GM12878 (cell line): ENCODE measurements at regions not wholly inside any gene's neighbourhood (a gene's known extent, or its start where the extent isn't known, plus 50 kb on each side); places are given as distances from the start of the nearest gene placed in this dataset.

Experiments
- ATAC-seq: fragments of 200-7000 bp; cut with Tn5 transposase; 3 replicates; pipeline ENCODE4 v1.9.1; 2020; ENCODE audit warnings: mild to moderate bottlenecking, moderate library complexity
- BruUV-seq: library from RNA; stranded (reverse); fragments of 400-500 nt; replicated peaks from 2 replicates; lab custom pipeline; 2021; lab: Mats Ljungman, UMichigan
- CTCF ChIA-PET: fragments of 300-600 bp; sonication (Branson Sonifier 250); formaldehyde crosslinking; extraction: SDS; loops from one replicate; lab custom pipeline; 2021; ENCODE audit warnings: inconsistent platforms; lab: Yijun Ruan, JAX
- POLR2A ChIA-PET: fragments of 350-600 bp; formaldehyde crosslinking; extraction: SDS; loops from one replicate; lab custom pipeline; 2021; ENCODE audit warnings: inconsistent platforms; lab: Charles Lee
- RAD21 ChIA-PET: fragments of 300-600 bp; sonication (Branson Sonifier 250); formaldehyde crosslinking; loops from one replicate; lab custom pipeline; 2023; ENCODE audit warnings: antibody characterized with exemption; ENCODE audit not compliant: unreplicated experiment; lab: Charles Lee
- SMC1A ChIA-PET: fragments of 300-600 bp; sonication (Branson Sonifier 250); formaldehyde crosslinking; loops from one replicate; lab custom pipeline; 2023; ENCODE audit not compliant: unreplicated experiment, uncharacterized antibody; lab: Charles Lee
- DNase-seq: peaks from one replicate; pipeline ENCODE4 v3.0.0-alpha.2; 2011; ENCODE audit warnings: low read depth, low spot score
- FAIRE-seq: peaks from 3 replicates; lab custom pipeline; 2011; peaks lifted over from hg19 to GRCh38; lab: Jason Lieb, UNC
- H2AFZ ChIP-seq: 2 replicates; pipeline ENCODE4 v1.6.0; 2011; ENCODE audit warnings: low read depth, low read length, control low read depth; ENCODE audit not compliant: control insufficient read depth
- H3K27ac ChIP-seq: 2 replicates; pipeline ENCODE4 v1.5.1; 2011; ENCODE audit warnings: control low read depth; ENCODE audit not compliant: control insufficient read depth, insufficient read depth
- H3K27me3 ChIP-seq, 2 experiments: replicated peaks in 1 of 2; 2 replicates each; pipeline versions ENCODE4 v1.6.0 to v1.6.1; 2011; ENCODE audit warnings: low read length in 1 of 2; ENCODE audit not compliant: control insufficient read depth in 2 of 2, insufficient read depth in 2 of 2
- H3K36me3 ChIP-seq, 2 experiments: 2 replicates each; pipeline ENCODE4 v1.5.1; 2011; ENCODE audit warnings: low read length in 1 of 2; ENCODE audit not compliant: control insufficient read depth in 2 of 2, insufficient read depth in 2 of 2
- H3K4me1 ChIP-seq: 2 replicates; pipeline ENCODE4 v1.6.1; 2011; ENCODE audit warnings: mild to moderate bottlenecking, low read length, moderate library complexity, mixed read lengths; ENCODE audit not compliant: control insufficient read depth, insufficient read depth
- H3K4me2 ChIP-seq: 2 replicates; pipeline ENCODE4 v1.6.0; 2011; ENCODE audit warnings: control low read depth; ENCODE audit not compliant: control insufficient read depth, insufficient read depth
- H3K4me3 ChIP-seq: fragments of 200-600 bp; sonication (generic); 2 replicates; pipeline ENCODE4 v1.5.1; 2016
- H3K79me2 ChIP-seq: 2 replicates; pipeline ENCODE4 v1.6.0; 2011; ENCODE audit warnings: low read length; ENCODE audit not compliant: control insufficient read depth, insufficient read depth
- H3K9ac ChIP-seq: 2 replicates; pipeline ENCODE4 v1.8.0; 2011; ENCODE audit warnings: low read length, control low read depth, mixed read lengths; ENCODE audit not compliant: control insufficient read depth, insufficient read depth
- H3K9me3 ChIP-seq: replicated peaks from 3 replicates; pipeline ENCODE4 v1.5.1; 2011; ENCODE audit warnings: mild to moderate bottlenecking, low read length; ENCODE audit not compliant: control insufficient read depth, insufficient read depth
- H4K20me1 ChIP-seq: 2 replicates; pipeline ENCODE4 v1.6.0; 2011; ENCODE audit not compliant: control insufficient read depth, insufficient read depth
- CREM ChIP-seq: IDR thresholded peaks from 2 replicates; pipeline ENCODE4 v1.6.1; 2014; ENCODE audit warnings: antibody characterized with exemption, low read depth
- EED ChIP-seq: sonication (generic); IDR thresholded peaks from 2 replicates; pipeline ENCODE4 v1.6.1; 2016; ENCODE audit warnings: antibody characterized with exemption, low read depth
- HDAC6 ChIP-seq: fragments of 200-600 bp; sonication (generic); IDR thresholded peaks from one replicate; pipeline ENCODE4 v1.8.0; 2017; ENCODE audit warnings: antibody characterized with exemption; ENCODE audit not compliant: unreplicated experiment
- HDGF ChIP-seq: fragments of 450-650 bp; IDR thresholded peaks from 2 replicates; pipeline ENCODE4 v1.6.1; 2016; ENCODE audit warnings: antibody characterized with exemption
- IKZF2 ChIP-seq, 2 experiments: fragments of 450-650 bp; IDR thresholded peaks; 2 replicates each; pipeline ENCODE4 v1.6.1; 2017; ENCODE audit warnings: mild to moderate bottlenecking in 2 of 2, moderate library complexity in 2 of 2
- RB1 ChIP-seq: fragments of 450-650 bp; formaldehyde crosslinking; IDR thresholded peaks from 2 replicates; pipeline ENCODE4 v1.6.1; 2017; ENCODE audit warnings: mild to moderate bottlenecking, borderline replicate concordance
- SMAD1 ChIP-seq: fragments of 450-650 bp; IDR thresholded peaks from 2 replicates; pipeline ENCODE4 v1.6.1; 2018; ENCODE audit warnings: mild to moderate bottlenecking, low read depth; ENCODE audit not compliant: partially characterized antibody
- SPI1 ChIP-seq: IDR thresholded peaks from 2 replicates; pipeline ENCODE4 v1.6.1; 2011; ENCODE audit warnings: low read depth, mild to moderate bottlenecking, low read length, moderate library complexity, borderline replicate concordance; ENCODE audit not compliant: insufficient read depth
- STAT3 ChIP-seq: IDR thresholded peaks from 2 replicates; pipeline ENCODE4 v1.6.1; 2011; ENCODE audit warnings: low read depth, low read length, improper control_type of control experiment
- YY1 ChIP-seq: IDR thresholded peaks from 2 replicates; pipeline ENCODE4 v1.6.1; 2011; ENCODE audit warnings: low read depth, mild to moderate bottlenecking, low read length
- ZNF274 ChIP-seq: IDR thresholded peaks from one replicate; pipeline ENCODE4 v1.8.0; 2011; ENCODE audit not compliant: insufficient read length, insufficient read depth
- in situ Hi-C: fragments of 300-500 bp; cut with MboI; formaldehyde crosslinking; loops from 9 replicates; pipeline ENCODE4 v1.14.3; 2018; ENCODE audit warnings: mixed read lengths
- intact Hi-C: fragments of 100-400 bp; cut with micrococcal nuclease; formaldehyde crosslinking; loops from one replicate; pipeline ENCODE4 v1.14.2; 2022; ENCODE audit not compliant: unreplicated experiment
- TF ChIP-seq, protein P1 (sequence below): IDR thresholded peaks from 2 replicates; pipeline ENCODE4 v1.6.1; 2012; ENCODE audit warnings: low read depth, low read length, improper control_type of control experiment
- TF ChIP-seq, protein P2 (sequence below): IDR thresholded peaks from 2 replicates; pipeline ENCODE4 v1.6.1; 2011; ENCODE audit warnings: mild to moderate bottlenecking, low read depth, low read length, moderate library complexity; ENCODE audit not compliant: insufficient replicate concordance

DNA sequence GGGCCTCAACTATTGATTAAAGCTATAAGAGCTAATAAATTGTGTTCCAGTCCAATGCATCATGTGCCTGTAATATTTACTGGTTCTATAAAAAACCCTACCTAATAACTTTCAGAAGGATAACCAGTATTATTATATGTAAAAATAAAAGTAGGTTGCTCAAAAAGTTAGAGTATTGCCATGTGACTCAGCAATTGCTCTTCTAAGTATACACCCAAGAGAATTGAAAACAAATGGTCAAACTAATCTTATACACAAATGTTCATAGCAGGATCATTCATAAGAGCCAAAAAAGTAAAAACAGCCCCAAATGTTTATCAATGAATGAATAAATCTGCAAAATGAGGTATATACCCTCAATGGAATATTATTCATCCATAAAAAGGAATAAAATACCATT is 89.5 kb upstream of the TES start:
- no peak overlapping the region for H3K9ac ChIP-seq
- no peak for ATAC-seq
- H2AFZ ChIP-seq: no peak overlapping the region
- no peaks in the 10 kb centered on the region for H3K36me3 ChIP-seq
- no TSS peak for BruUV-seq
- ChIA-PET POLR2A (no interaction called here), SMC1A (interaction anchor here (0.7 to 1.6 kb wide), 3 partner anchors 12 to 164 kb away, joined by 3 to 4 read pairs (median 3); no protein-coding TSS in a partner anchor), RAD21 (no interaction called here), CTCF (no interaction called here)
- H3K27ac ChIP-seq: no peak overlapping the region
- TF ChIP-seq CREM: no peak
- no peak for TF ChIP-seq HDGF
- no peak for TF ChIP-seq SPI1
- TF ChIP-seq, protein P1, sequence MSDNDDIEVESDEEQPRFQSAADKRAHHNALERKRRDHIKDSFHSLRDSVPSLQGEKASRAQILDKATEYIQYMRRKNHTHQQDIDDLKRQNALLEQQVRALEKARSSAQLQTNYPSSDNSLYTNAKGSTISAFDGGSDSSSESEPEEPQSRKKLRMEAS: no peak
- TF ChIP-seq, protein P2, sequence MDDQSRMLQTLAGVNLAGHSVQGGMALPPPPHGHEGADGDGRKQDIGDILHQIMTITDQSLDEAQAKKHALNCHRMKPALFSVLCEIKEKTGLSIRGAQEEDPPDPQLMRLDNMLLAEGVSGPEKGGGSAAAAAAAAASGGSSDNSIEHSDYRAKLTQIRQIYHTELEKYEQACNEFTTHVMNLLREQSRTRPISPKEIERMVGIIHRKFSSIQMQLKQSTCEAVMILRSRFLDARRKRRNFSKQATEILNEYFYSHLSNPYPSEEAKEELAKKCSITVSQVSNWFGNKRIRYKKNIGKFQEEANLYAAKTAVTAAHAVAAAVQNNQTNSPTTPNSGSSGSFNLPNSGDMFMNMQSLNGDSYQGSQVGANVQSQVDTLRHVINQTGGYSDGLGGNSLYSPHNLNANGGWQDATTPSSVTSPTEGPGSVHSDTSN: no peak
- TF ChIP-seq EED: no peak
- TF ChIP-seq SMAD1: no peak
- TF ChIP-seq IKZF2 (IDR thresholded peaks at IDR 0.05): no peak
- TF ChIP-seq ZNF274: no peak
- TF ChIP-seq YY1: no peak
- TF ChIP-seq STAT3: no peak
- TF ChIP-seq RB1: no peak
- no peak for TF ChIP-seq HDAC6
- H3K4me2 ChIP-seq: no peak overlapping the region
- H3K4me1 ChIP-seq: no peaks in the 10 kb centered on the region; the same call in 1 of the 2 replicates
- H3K79me2 ChIP-seq: no peaks in the 10 kb centered on the region
- intact Hi-C loops: loop anchor here (10.0 kb wide), 1 partner anchor 206 kb away; no protein-coding TSS in a partner anchor
- H3K27me3 ChIP-seq: no peaks in the 10 kb centered on the region
- no peak overlapping the region for H3K4me3 ChIP-seq
- FAIRE-seq: no peak
- no peaks in the 10 kb centered on the region for H3K9me3 ChIP-seq
- DNase-seq: no peak
- in situ Hi-C loops: no loop called here
- no peaks in the 10 kb centered on the region for H4K20me1 ChIP-seq
